Lung (tissue), 11 donors: ENCODE measurements at regions not wholly inside any gene's neighbourhood (a gene's known extent, or its start where the extent isn't known, plus 50 kb on each side); places are given as distances from the start of the nearest gene placed in this dataset.
A peak's percentile ranks its signal among the peaks of the same experiment; 100 is the strongest.

Source experiments
- ATAC-seq: fragments of 200-7000 bp; cut with Tn5 transposase; one replicate; pipeline ENCODE4 v1.9.1; 2020; ENCODE audit warnings: moderate number of reproducible peaks; ENCODE audit not compliant: insufficient read depth, low FRiP score
- DNase-seq, 3 donors: peaks; one replicate each; pipeline ENCODE4 v3.0.0-alpha.2; 2013 to 2017
- H3K27ac ChIP-seq, 2 donors: one replicate each; pipeline ENCODE4 v1.5.1; 2013; ENCODE audit warnings: mild to moderate bottlenecking in 2 of 2, moderate library complexity in 2 of 2, control low read depth in 1 of 2, inconsistent platforms in 1 of 2, low read depth in 1 of 2, low read length in 1 of 2
- H3K27me3 ChIP-seq, 3 donors: one replicate each; pipeline ENCODE4 v1.5.1; 2013; ENCODE audit warnings: low read length in 2 of 3; ENCODE audit not compliant: control insufficient read depth in 3 of 3, insufficient read depth in 3 of 3
- H3K36me3 ChIP-seq, 4 donors: one replicate each; pipeline ENCODE4 v1.5.1; 2013; ENCODE audit warnings: low read length in 4 of 4, mild to moderate bottlenecking in 1 of 4, moderate library complexity in 1 of 4; ENCODE audit not compliant: control insufficient read depth in 4 of 4, insufficient read depth in 4 of 4
- H3K4me1 ChIP-seq, 5 donors: one replicate each; pipeline ENCODE4 v1.5.1; 2013; ENCODE audit warnings: low read length in 5 of 5, mild to moderate bottlenecking in 2 of 5, moderate library complexity in 1 of 5; ENCODE audit not compliant: control insufficient read depth in 5 of 5, insufficient read depth in 5 of 5
- H3K4me3 ChIP-seq: one replicate; pipeline ENCODE4 v1.5.1; 2013; ENCODE audit warnings: mild to moderate bottlenecking, control low read depth, moderate library complexity
- H3K9ac ChIP-seq, 2 donors: one replicate each; pipeline ENCODE4 v1.5.1; 2013; ENCODE audit warnings: low read length in 2 of 2, control low read depth in 1 of 2; ENCODE audit not compliant: insufficient read depth in 1 of 2
- H3K9me3 ChIP-seq, 4 donors: one replicate each; pipeline ENCODE4 v1.5.1; 2013; ENCODE audit warnings: low read length in 3 of 4, mild to moderate bottlenecking in 1 of 4, moderate library complexity in 1 of 4; ENCODE audit not compliant: control insufficient read depth in 4 of 4, insufficient read depth in 3 of 4
- CTCF ChIP-seq: IDR thresholded peaks from 2 replicates; pipeline ENCODE4 v1.5.1; 2012; ENCODE audit warnings: mild to moderate bottlenecking; ENCODE audit errors: control extremely low read depth, extremely low read depth
- WGBS, 2 donors: extraction: QIAGEN DNeasy Blood & Tissue Kit; methylation state at CpG; one replicate each; pipeline ENCODE4 v1.1.7; 2013; 5-methylcytosine and 5-hydroxymethylcytosine counted together
- donor health status: control.
- donor health status: control.
- donor health status: Bipolar disorder and iron deficiency.
- donor health status: healthy.
- donor health status: DM: yes; HTN: yes; CAD: no.

DNA sequence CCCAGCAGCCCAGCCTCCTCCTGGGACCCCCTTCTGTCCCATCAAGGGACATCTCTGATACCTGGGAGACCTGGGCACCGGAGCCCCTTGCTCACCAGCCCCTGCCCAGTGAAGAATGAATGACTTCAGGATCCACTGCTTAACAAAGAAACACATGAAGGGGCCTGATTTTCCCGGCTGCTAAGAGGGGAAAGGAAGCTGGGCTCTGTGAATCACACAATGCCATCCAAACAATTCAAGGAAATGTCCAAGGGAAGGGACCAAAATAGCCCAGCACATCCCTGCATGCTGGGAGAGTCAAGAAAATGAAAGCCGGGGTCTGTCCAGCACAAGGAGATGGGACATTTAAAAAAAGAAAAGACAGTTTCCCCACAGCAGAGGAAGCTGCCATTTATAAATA lies 128.7 kb upstream of the JCAD start:
- no peak for TF ChIP-seq CTCF
- Histone ChIP-seq H3K27ac (peak overlapping the region; percentile 76 to 93), H3K4me3 (no peak overlapping the region), H3K36me3 (no peaks in the 10 kb centered on the region), H3K9me3 (no peaks in the 10 kb centered on the region), H3K27me3 (no peaks in the 10 kb centered on the region), H3K9ac (no peak overlapping the region), H3K4me1 (peaks cover 0 to 29% (median 4%) of the 10 kb centered on the region in 5 donors)
- ATAC-seq (no peak), DNase-seq (peak in 2 of 3 donors; percentile 46 to 72)
- WGBS, 2 donors = 47 to 67% methylated on average over 3 of the region's 3 CpGs

DNA sequence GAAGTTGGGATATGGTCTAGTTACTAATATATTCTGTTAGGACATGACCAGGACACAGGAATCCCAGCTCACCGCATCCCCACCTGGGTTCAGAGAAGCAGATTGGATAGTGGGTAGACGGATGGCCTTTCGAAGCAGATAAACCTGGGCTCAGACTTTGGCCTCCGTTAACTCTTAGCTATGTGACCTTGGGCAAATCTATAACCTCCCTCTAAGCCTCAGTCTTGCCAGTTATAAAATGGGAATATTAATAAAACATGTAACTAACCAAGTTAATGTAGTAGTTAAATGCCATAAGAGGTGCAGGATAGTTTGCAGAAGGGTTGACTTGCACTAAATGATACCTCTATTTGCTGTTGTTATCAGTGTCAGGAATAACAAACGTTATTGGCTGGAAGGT lies 127.6 kb upstream of the JCAD start:
- no peak for TF ChIP-seq CTCF

GRCh38 chr10:30186371-30186875 lies 127.0 kb upstream of the JCAD start:
- H3K4me3 ChIP-seq = no peak overlapping the region
- peak; percentile 5 for TF ChIP-seq CTCF
- H3K27me3 ChIP-seq = no peaks in the 10 kb centered on the region
- no peak overlapping the region for H3K9ac ChIP-seq
- no peaks in the 10 kb centered on the region for H3K36me3 ChIP-seq
- H3K9me3 ChIP-seq = no peaks in the 10 kb centered on the region
- DNase-seq (peak in 1 of 3 donors; percentile 40), ATAC-seq (no peak)
- H3K27ac ChIP-seq = peak overlapping the region; percentile 58 to 87
- 57 to 62% methylated on average over 10 of the region's 10 CpGs for WGBS, 2 donors
- peaks cover 0 to 37% (median 7%) of the 10 kb centered on the region in 5 donors for H3K4me1 ChIP-seq

More for the DNA sequence above, 127.6 kb upstream of the JCAD start:
- Histone ChIP-seq H3K27me3 (no peaks in the 10 kb centered on the region), H3K9ac (no peak overlapping the region), H3K9me3 (no peaks in the 10 kb centered on the region), H3K4me1 (peaks cover 0 to 36% (median 7%) of the 10 kb centered on the region in 5 donors), H3K4me3 (no peak overlapping the region), H3K36me3 (no peaks in the 10 kb centered on the region), H3K27ac (peak overlapping the region; percentile 58 to 87)
- WGBS, 2 donors = 78 to 85% methylated on average over 5 of the region's 5 CpGs
- ATAC-seq (no peak), DNase-seq (no peak)

- ATAC-seq = peak; percentile 35
- Histone ChIP-seq H3K4me3 (no peak overlapping the region), H3K9me3 (no peaks in the 10 kb centered on the region), H3K27ac (peak overlapping the region in 1 of 2 donors; percentile 58), H3K4me1 (peaks cover 0 to 37% (median 7%) of the 10 kb centered on the region in 5 donors), H3K36me3 (no peaks in the 10 kb centered on the region), H3K9ac (no peak overlapping the region), H3K27me3 (no peaks in the 10 kb centered on the region)
- TF ChIP-seq CTCF = no peak
- 61 to 84% methylated on average over 3 of the region's 3 CpGs for WGBS, 2 donors
- DNase-seq = no peak
Observed at GRCh38 chr10:30185916-30186315, 126.5 kb upstream of the JCAD start.
